H1 (cell line): ENCODE measurements at regions not wholly inside any gene's neighbourhood (a gene's known extent, or its start where the extent isn't known, plus 50 kb on each side); places are given as distances from the start of the nearest gene placed in this dataset.

Experiments used
- CTCF ChIA-PET: fragments of 300-600 bp; sonication (Branson Sonifier 250); formaldehyde crosslinking; loops from one replicate; lab custom pipeline; 2021; ENCODE audit not compliant: partially characterized antibody; lab: Charles Lee
- POLR2A ChIA-PET: fragments of 300-600 bp; sonication (Branson Sonifier 250); formaldehyde crosslinking; loops from one replicate; lab custom pipeline; 2021; ENCODE audit warnings: inconsistent platforms; ENCODE audit not compliant: partially characterized antibody; lab: Charles Lee
- DNase-seq, 2 experiments: peaks; one replicate each; pipeline versions ENCODE4 v3.0.0 to v3.0.0-alpha.2; 2010 to 2022; ENCODE audit warnings: low spot score in 2 of 2, low read depth in 1 of 2, mixed read lengths in 1 of 2
- FAIRE-seq: peaks from 2 replicates; lab custom pipeline; 2011; peaks lifted over from hg19 to GRCh38; lab: Jason Lieb, UNC
- H2AFZ ChIP-seq: 2 replicates; pipeline ENCODE4 v1.8.1; 2012; ENCODE audit warnings: low read length, inconsistent platforms
- H2AK5ac ChIP-seq: 2 replicates; pipeline ENCODE4 v1.6.1; 2013; ENCODE audit warnings: low read depth, low read length
- H2BK120ac ChIP-seq: replicated peaks from 2 replicates; pipeline ENCODE3; 2013; ENCODE audit warnings: low read depth, low read length, inconsistent platforms
- H2BK12ac ChIP-seq: 2 replicates; pipeline ENCODE4 v1.6.1; 2013; ENCODE audit warnings: low read depth, low read length
- H2BK15ac ChIP-seq: 2 replicates; pipeline ENCODE4 v1.6.1; 2013; ENCODE audit warnings: low read length
- H2BK20ac ChIP-seq: 2 replicates; pipeline ENCODE4 v1.6.1; 2013; ENCODE audit warnings: low read length
- H2BK5ac ChIP-seq: 2 replicates; pipeline ENCODE4 v1.6.1; 2013; ENCODE audit warnings: low read depth, low read length
- H3K14ac ChIP-seq: 2 replicates; pipeline ENCODE4 v1.6.1; 2013; ENCODE audit warnings: inconsistent platforms; ENCODE audit not compliant: insufficient read length
- H3K18ac ChIP-seq: 2 replicates; pipeline ENCODE4 v1.6.1; 2013; ENCODE audit warnings: low read length; ENCODE audit errors: extremely low read depth
- H3K23ac ChIP-seq: 2 replicates; pipeline ENCODE4 v1.6.1; 2013; ENCODE audit warnings: inconsistent platforms; ENCODE audit not compliant: insufficient read length
- H3K23me2 ChIP-seq: 2 replicates; pipeline ENCODE4 v1.6.1; 2013; ENCODE audit warnings: low read depth, low read length
- H3K27ac ChIP-seq: 2 replicates; pipeline ENCODE4 v1.6.1; 2011; ENCODE audit warnings: low read depth, low read length, inconsistent platforms
- H3K27me3 ChIP-seq, 4 experiments: replicated peaks in 1 of 4; 1 replicate in 1 of 4; 2 replicates in 3 of 4; pipeline versions ENCODE4 v1.6.1 to v1.8.1; 2011 to 2013; ENCODE audit warnings: low read length in 3 of 4, mild to moderate bottlenecking in 3 of 4, inconsistent platforms in 2 of 4, mixed read lengths in 2 of 4, moderate library complexity in 1 of 4; ENCODE audit not compliant: control insufficient read depth in 3 of 4, insufficient read depth in 3 of 4; ENCODE audit errors: extremely low read depth in 1 of 4
- H3K36me3 ChIP-seq, 4 experiments: 2 replicates each; pipeline versions ENCODE4 v1.6.1 to v1.8.1; 2011 to 2013; ENCODE audit warnings: mild to moderate bottlenecking in 4 of 4, low read length in 3 of 4, moderate library complexity in 2 of 4, control low read depth in 1 of 4, inconsistent platforms in 1 of 4; ENCODE audit not compliant: insufficient read depth in 4 of 4, control insufficient read depth in 2 of 4
- H3K4ac ChIP-seq: replicated peaks from 2 replicates; pipeline ENCODE3; 2013; ENCODE audit warnings: low read length, low read depth, mixed read lengths, inconsistent platforms; ENCODE audit not compliant: insufficient read length
- H3K4me1 ChIP-seq, 4 experiments: replicated peaks in 1 of 4; 1 replicate in 1 of 4; 2 replicates in 3 of 4; pipeline versions ENCODE4 v1.6.1 to v1.8.1; 2011 to 2013; ENCODE audit warnings: low read length in 3 of 4, inconsistent platforms in 2 of 4, mixed read lengths in 1 of 4; ENCODE audit not compliant: insufficient read depth in 4 of 4, control insufficient read depth in 3 of 4
- H3K4me2 ChIP-seq, 2 experiments: 2 replicates each; pipeline versions ENCODE4 v1.6.1 to v1.8.1; 2011 to 2013; ENCODE audit warnings: low read depth in 2 of 2, low read length in 2 of 2, control low read depth in 1 of 2, inconsistent platforms in 1 of 2, mild to moderate bottlenecking in 1 of 2; ENCODE audit not compliant: insufficient read depth in 1 of 2
- H3K4me3 ChIP-seq, 4 experiments: fragments of 200-600, 300-600 bp in 1 of 4; sonication (generic), shearing (Covaris generic), sonication (Bioruptor Twin) in 1 of 4; 2 replicates each; pipeline versions ENCODE4 v1.5.1 to v1.8.1; 2011 to 2016; ENCODE audit warnings: low read length in 4 of 4, low read depth in 3 of 4, control low read depth in 2 of 4, inconsistent platforms in 2 of 4, mild to moderate bottlenecking in 2 of 4, mixed read lengths in 1 of 4, moderate library complexity in 1 of 4; ENCODE audit not compliant: insufficient read depth in 2 of 4; ENCODE audit errors: extremely low read depth in 1 of 4
- H3K56ac ChIP-seq: replicated peaks from 2 replicates; pipeline ENCODE3; 2013; ENCODE audit warnings: low read depth, mild to moderate bottlenecking, mixed read lengths, low read length, inconsistent platforms; ENCODE audit not compliant: insufficient read length
- H3K79me1 ChIP-seq: 2 replicates; pipeline ENCODE4 v1.6.1; 2013; ENCODE audit warnings: low read depth, low read length, control low read depth
- H3K79me2 ChIP-seq, 2 experiments: 2 replicates each; pipeline versions ENCODE4 v1.6.1 to v1.8.1; 2012 to 2013; ENCODE audit warnings: low read length in 2 of 2, mild to moderate bottlenecking in 2 of 2, inconsistent platforms in 1 of 2; ENCODE audit not compliant: insufficient read depth in 2 of 2, control insufficient read depth in 1 of 2
- H3K9ac ChIP-seq, 4 experiments: replicated peaks in 1 of 4; 1 replicate in 1 of 4; 2 replicates in 3 of 4; pipeline versions ENCODE4 v1.6.1 to v1.8.1; 2011 to 2013; ENCODE audit warnings: low read depth in 3 of 4, low read length in 3 of 4, control low read depth in 2 of 4, mild to moderate bottlenecking in 2 of 4, moderate library complexity in 2 of 4, inconsistent platforms in 1 of 4; ENCODE audit errors: extremely low read depth in 1 of 4
- H3K9me3 ChIP-seq, 2 experiments: 2 replicates each; pipeline versions ENCODE4 v1.6.1 to v1.8.1; 2012 to 2013; ENCODE audit warnings: mild to moderate bottlenecking in 2 of 2, moderate library complexity in 2 of 2, control low read depth in 1 of 2, inconsistent platforms in 1 of 2, low read depth in 1 of 2, low read length in 1 of 2, mixed read lengths in 1 of 2; ENCODE audit not compliant: insufficient read depth in 2 of 2
- H4K20me1 ChIP-seq, 2 experiments: replicated peaks in 1 of 2; 2 replicates each; pipeline versions ENCODE3 to v1.8.1; 2011 to 2013; ENCODE audit warnings: inconsistent platforms in 2 of 2, low read length in 2 of 2, mild to moderate bottlenecking in 1 of 2; ENCODE audit not compliant: insufficient read depth in 2 of 2, control insufficient read depth in 1 of 2
- H4K5ac ChIP-seq: 2 replicates; pipeline ENCODE4 v1.6.1; 2013; ENCODE audit warnings: low read length, low read depth, mixed read lengths, inconsistent platforms; ENCODE audit not compliant: insufficient read length
- H4K8ac ChIP-seq: 2 replicates; pipeline ENCODE4 v1.8.0; 2013; ENCODE audit warnings: mild to moderate bottlenecking, moderate library complexity, low read length, inconsistent platforms; ENCODE audit not compliant: insufficient read depth; ENCODE audit errors: extremely low read depth
- H4K91ac ChIP-seq: replicated peaks from 2 replicates; pipeline ENCODE3; 2013; ENCODE audit warnings: low read length, mixed read lengths, inconsistent platforms; ENCODE audit not compliant: insufficient read length
- CBX8 ChIP-seq: fragments of 300-800, 300-1000 bp; sonication (generic); IDR thresholded peaks from 2 replicates; pipeline ENCODE4 v1.7.1; 2016; ENCODE audit warnings: low read depth, low read length, borderline replicate concordance
- EGR1 ChIP-seq: IDR thresholded peaks from 2 replicates; pipeline ENCODE4 v1.6.1; 2011; ENCODE audit warnings: low read depth, low read length, borderline replicate concordance
- HDAC2 ChIP-seq, 2 experiments: fragments of 300-600 bp in 1 of 2; sonication (generic) in 1 of 2; IDR thresholded peaks; 2 replicates each; pipeline ENCODE4 v1.6.1; 2011 to 2012; ENCODE audit warnings: low read depth in 2 of 2, low read length in 2 of 2, mild to moderate bottlenecking in 2 of 2, moderate library complexity in 2 of 2, borderline replicate concordance in 1 of 2, inconsistent platforms in 1 of 2
- HDAC6 ChIP-seq: IDR thresholded peaks from one replicate; pipeline ENCODE4 v1.7.1; 2012; ENCODE audit warnings: low read depth, mild to moderate bottlenecking, inconsistent platforms, low read length, moderate library complexity
- POU5F1 ChIP-seq: IDR thresholded peaks from 2 replicates; pipeline ENCODE4 v1.6.1; 2011; ENCODE audit warnings: low read depth, mild to moderate bottlenecking, low read length, moderate library complexity
- RFX5 ChIP-seq: IDR thresholded peaks from 2 replicates; pipeline ENCODE4 v1.6.1; 2011; ENCODE audit warnings: low read depth, low read length, improper control_type of control experiment, borderline replicate concordance
- SIRT6 ChIP-seq: IDR thresholded peaks from one replicate; pipeline ENCODE4 v1.7.1; 2012; ENCODE audit warnings: low read length, inconsistent platforms
- SP1 ChIP-seq: IDR thresholded peaks from 2 replicates; pipeline ENCODE4 v1.6.1; 2011; ENCODE audit warnings: low read depth, low read length
- SRF ChIP-seq: IDR thresholded peaks from 2 replicates; pipeline ENCODE4 v1.6.1; 2011; ENCODE audit warnings: mild to moderate bottlenecking, low read depth, low read length, moderate library complexity
- TCF12 ChIP-seq: IDR thresholded peaks from 2 replicates; pipeline ENCODE4 v1.6.1; 2011; ENCODE audit warnings: low read depth, mild to moderate bottlenecking, low read length
- YY1 ChIP-seq: IDR thresholded peaks from 2 replicates; pipeline ENCODE4 v1.6.1; 2011; ENCODE audit warnings: low read depth, mild to moderate bottlenecking, low read length

GRCh38 chr3:70870576-70870975 is 558.1 kb upstream of the MDFIC2 start:
- Histone ChIP-seq H3K27me3 (no peaks in the 10 kb centered on the region), H2AK5ac (no peak overlapping the region), H3K4ac (no peak overlapping the region), H2BK15ac (no peak overlapping the region), H3K79me2 (no peaks in the 10 kb centered on the region), H2BK12ac (no peak overlapping the region), H3K56ac (no peak overlapping the region), H3K23me2 (no peaks in the 10 kb centered on the region; the same call in 1 of the 2 replicates), H4K20me1 (no peaks in the 10 kb centered on the region), H4K8ac (no peak overlapping the region), H3K4me3 (no peak overlapping the region), H3K4me2 (no peak overlapping the region), H3K9me3 (peaks cover 5 to 17% of the 10 kb centered on the region in 2 experiments), H3K27ac (no peak overlapping the region), H3K18ac (no peak overlapping the region), H2BK20ac (no peak overlapping the region), H2AFZ (no peak overlapping the region), H2BK120ac (no peak overlapping the region), H3K79me1 (no peaks in the 10 kb centered on the region), H3K23ac (no peak overlapping the region), H4K91ac (no peak overlapping the region), H3K36me3 (no peaks in the 10 kb centered on the region; a peak in 2 of 8 replicates), H4K5ac (no peak overlapping the region), H3K9ac (no peak overlapping the region), H3K14ac (no peak overlapping the region), H3K4me1 (no peaks in the 10 kb centered on the region), H2BK5ac (no peak overlapping the region)
- TF ChIP-seq SIRT6 (no peak), SP1 (no peak), TCF12 (no peak), EGR1 (no peak), HDAC6 (no peak), SRF (no peak), POU5F1 (no peak), CBX8 (no peak), HDAC2 (IDR thresholded peaks at IDR 0.05; ENCODE audit: borderline replicate concordance in 1 of 2, low read depth in 2 of 2, low read length in 2 of 2) (no peak), RFX5 (no peak), YY1 (no peak)
- CTCF ChIA-PET: no interaction called here
- FAIRE-seq (no peak), DNase-seq (no peak)
- POLR2A ChIA-PET: no interaction called here
